ENCODE measurements at regions not wholly inside any gene's neighbourhood (a gene's known extent, or its start where the extent isn't known, plus 50 kb on each side); places are given as distances from the start of the nearest gene placed in this dataset.

DNA sequence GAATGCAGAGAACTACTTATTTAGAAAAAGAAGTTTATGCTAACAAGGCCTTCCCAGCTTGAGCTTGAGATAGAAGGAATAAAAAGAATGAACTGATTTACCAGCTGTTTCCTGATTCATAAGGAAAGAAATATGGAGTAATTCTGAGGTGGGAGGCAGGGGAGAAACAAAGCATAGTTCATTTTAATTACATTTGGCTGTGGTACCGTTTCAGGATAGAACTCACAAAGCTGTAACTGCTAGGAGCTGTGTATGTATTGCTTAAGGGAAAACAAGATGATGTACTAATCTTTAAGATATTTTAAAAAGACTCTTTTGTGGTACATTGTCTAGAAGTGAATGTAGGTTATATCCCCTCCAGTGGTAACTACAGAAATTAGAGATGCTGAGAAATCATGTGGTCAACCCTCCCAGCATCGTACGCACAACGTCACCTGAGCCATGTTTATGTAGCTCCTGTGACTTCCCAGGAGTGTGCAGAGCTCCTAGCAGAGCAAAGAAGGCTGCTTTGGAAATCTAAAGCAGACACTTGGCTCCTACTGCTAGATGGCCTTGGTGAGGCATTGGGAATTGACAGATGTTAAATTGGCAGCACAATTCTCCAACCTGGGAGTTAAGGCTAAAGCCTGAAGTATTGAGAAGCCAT is 208.3 kb upstream of the VLDLR start:
- peaks cover 20% of the 10 kb centered on the region for H3K4me1 Mint-ChIP-seq
- H2AFZ ChIP-seq, result no peak overlapping the region
- peak overlapping the region; percentile 76; the same call in 1 of the 2 replicates for H3K27ac Mint-ChIP-seq
- ATAC-seq, result no peak
- no peak overlapping the region for H3K4me3 Mint-ChIP-seq
- DNase-seq (ENCODE audit: low spot score), result no peak
- no peaks in the 10 kb centered on the region for H4K20me1 ChIP-seq (replicated peaks; ENCODE audit: insufficient read depth)
- H3K27me3 ChIP-seq (ENCODE audit: insufficient read depth), result no peaks in the 10 kb centered on the region
- H3F3A ChIP-seq (replicated peaks; ENCODE audit: low read depth), result no peaks in the 10 kb centered on the region
- H3K36me3 ChIP-seq (ENCODE audit: insufficient read depth), result no peaks in the 10 kb centered on the region
- H3K36me3 Mint-ChIP-seq (ENCODE audit: low read depth), result no peaks in the 10 kb centered on the region
- 0 out of 2 replicates have a peak, but pooled peaks cover 8% of the 10 kb centered on the region for H3K9me2 ChIP-seq (ENCODE audit: insufficient read depth)
- TF ChIP-seq, protein P1, sequence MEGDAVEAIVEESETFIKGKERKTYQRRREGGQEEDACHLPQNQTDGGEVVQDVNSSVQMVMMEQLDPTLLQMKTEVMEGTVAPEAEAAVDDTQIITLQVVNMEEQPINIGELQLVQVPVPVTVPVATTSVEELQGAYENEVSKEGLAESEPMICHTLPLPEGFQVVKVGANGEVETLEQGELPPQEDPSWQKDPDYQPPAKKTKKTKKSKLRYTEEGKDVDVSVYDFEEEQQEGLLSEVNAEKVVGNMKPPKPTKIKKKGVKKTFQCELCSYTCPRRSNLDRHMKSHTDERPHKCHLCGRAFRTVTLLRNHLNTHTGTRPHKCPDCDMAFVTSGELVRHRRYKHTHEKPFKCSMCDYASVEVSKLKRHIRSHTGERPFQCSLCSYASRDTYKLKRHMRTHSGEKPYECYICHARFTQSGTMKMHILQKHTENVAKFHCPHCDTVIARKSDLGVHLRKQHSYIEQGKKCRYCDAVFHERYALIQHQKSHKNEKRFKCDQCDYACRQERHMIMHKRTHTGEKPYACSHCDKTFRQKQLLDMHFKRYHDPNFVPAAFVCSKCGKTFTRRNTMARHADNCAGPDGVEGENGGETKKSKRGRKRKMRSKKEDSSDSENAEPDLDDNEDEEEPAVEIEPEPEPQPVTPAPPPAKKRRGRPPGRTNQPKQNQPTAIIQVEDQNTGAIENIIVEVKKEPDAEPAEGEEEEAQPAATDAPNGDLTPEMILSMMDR (conservative IDR thresholded peaks at IDR 0.05; ENCODE audit: low read depth in 2 of 2), result no peak
- TF ChIP-seq POLR2AphosphoS5 (IDR thresholded peaks at IDR 0.05; ENCODE audit: low read depth), result no peak
- no peak for TF ChIP-seq EZH2phosphoT487 (IDR thresholded peaks at IDR 0.05; ENCODE audit: unreplicated experiment)
- TF ChIP-seq NANOG (IDR thresholded peaks at IDR 0.05; ENCODE audit: borderline replicate concordance), result no peak
- no peak for TF ChIP-seq ZNF114 (CRISPR knock-in tag; IDR thresholded peaks at IDR 0.05)
- TF ChIP-seq JUNB (IDR thresholded peaks at IDR 0.05; ENCODE audit: unreplicated experiment), result no peak
- TF ChIP-seq STAT1 (IDR thresholded peaks at IDR 0.05; ENCODE audit: unreplicated experiment), result no peak
- TF ChIP-seq, protein P2, sequence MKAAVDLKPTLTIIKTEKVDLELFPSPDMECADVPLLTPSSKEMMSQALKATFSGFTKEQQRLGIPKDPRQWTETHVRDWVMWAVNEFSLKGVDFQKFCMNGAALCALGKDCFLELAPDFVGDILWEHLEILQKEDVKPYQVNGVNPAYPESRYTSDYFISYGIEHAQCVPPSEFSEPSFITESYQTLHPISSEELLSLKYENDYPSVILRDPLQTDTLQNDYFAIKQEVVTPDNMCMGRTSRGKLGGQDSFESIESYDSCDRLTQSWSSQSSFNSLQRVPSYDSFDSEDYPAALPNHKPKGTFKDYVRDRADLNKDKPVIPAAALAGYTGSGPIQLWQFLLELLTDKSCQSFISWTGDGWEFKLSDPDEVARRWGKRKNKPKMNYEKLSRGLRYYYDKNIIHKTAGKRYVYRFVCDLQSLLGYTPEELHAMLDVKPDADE (IDR thresholded peaks at IDR 0.05), result no peak
- TF ChIP-seq, protein P3, sequence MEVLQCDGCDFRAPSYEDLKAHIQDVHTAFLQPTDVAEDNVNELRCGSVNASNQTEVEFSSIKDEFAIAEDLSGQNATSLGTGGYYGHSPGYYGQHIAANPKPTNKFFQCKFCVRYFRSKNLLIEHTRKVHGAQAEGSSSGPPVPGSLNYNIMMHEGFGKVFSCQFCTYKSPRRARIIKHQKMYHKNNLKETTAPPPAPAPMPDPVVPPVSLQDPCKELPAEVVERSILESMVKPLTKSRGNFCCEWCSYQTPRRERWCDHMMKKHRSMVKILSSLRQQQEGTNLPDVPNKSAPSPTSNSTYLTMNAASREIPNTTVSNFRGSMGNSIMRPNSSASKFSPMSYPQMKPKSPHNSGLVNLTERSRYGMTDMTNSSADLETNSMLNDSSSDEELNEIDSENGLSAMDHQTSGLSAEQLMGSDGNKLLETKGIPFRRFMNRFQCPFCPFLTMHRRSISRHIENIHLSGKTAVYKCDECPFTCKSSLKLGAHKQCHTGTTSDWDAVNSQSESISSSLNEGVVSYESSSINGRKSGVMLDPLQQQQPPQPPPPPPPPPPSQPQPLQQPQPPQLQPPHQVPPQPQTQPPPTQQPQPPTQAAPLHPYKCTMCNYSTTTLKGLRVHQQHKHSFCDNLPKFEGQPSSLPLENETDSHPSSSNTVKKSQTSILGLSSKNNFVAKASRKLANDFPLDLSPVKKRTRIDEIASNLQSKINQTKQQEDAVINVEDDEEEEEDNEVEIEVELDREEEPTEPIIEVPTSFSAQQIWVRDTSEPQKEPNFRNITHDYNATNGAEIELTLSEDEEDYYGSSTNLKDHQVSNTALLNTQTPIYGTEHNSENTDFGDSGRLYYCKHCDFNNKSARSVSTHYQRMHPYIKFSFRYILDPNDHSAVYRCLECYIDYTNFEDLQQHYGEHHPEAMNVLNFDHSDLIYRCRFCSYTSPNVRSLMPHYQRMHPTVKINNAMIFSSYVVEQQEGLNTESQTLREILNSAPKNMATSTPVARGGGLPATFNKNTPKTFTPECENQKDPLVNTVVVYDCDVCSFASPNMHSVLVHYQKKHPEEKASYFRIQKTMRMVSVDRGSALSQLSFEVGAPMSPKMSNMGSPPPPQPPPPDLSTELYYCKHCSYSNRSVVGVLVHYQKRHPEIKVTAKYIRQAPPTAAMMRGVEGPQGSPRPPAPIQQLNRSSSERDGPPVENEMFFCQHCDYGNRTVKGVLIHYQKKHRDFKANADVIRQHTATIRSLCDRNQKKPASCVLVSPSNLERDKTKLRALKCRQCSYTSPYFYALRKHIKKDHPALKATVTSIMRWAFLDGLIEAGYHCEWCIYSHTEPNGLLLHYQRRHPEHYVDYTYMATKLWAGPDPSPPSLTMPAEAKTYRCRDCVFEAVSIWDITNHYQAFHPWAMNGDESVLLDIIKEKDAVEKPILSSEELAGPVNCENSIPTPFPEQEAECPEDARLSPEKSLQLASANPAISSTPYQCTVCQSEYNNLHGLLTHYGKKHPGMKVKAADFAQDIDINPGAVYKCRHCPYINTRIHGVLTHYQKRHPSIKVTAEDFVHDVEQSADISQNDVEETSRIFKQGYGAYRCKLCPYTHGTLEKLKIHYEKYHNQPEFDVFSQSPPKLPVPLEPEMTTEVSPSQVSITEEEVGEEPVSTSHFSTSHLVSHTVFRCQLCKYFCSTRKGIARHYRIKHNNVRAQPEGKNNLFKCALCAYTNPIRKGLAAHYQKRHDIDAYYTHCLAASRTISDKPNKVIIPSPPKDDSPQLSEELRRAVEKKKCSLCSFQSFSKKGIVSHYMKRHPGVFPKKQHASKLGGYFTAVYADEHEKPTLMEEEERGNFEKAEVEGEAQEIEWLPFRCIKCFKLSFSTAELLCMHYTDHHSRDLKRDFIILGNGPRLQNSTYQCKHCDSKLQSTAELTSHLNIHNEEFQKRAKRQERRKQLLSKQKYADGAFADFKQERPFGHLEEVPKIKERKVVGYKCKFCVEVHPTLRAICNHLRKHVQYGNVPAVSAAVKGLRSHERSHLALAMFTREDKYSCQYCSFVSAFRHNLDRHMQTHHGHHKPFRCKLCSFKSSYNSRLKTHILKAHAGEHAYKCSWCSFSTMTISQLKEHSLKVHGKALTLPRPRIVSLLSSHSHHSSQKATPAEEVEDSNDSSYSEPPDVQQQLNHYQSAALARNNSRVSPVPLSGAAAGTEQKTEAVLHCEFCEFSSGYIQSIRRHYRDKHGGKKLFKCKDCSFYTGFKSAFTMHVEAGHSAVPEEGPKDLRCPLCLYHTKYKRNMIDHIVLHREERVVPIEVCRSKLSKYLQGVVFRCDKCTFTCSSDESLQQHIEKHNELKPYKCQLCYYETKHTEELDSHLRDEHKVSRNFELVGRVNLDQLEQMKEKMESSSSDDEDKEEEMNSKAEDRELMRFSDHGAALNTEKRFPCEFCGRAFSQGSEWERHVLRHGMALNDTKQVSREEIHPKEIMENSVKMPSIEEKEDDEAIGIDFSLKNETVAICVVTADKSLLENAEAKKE (CRISPR knock-in tag; IDR thresholded peaks at IDR 0.05), result no peak
- H3K27ac ChIP-seq (ENCODE audit: low read depth), result no peak overlapping the region
- H3K27me3 Mint-ChIP-seq (ENCODE audit: insufficient read depth, low read depth, poor library complexity), result no peaks in the 10 kb centered on the region
- H3K4me2 ChIP-seq, result no peak overlapping the region
- H3K79me2 ChIP-seq (replicated peaks; ENCODE audit: insufficient read depth), result no peaks in the 10 kb centered on the region
- no peaks in the 10 kb centered on the region; the same call in 2 of the 3 replicates for H3K9me3 Mint-ChIP-seq
- no peak overlapping the region for H3K4me3 ChIP-seq
- peaks cover 19% of the 10 kb centered on the region for H3K4me1 ChIP-seq (ENCODE audit: insufficient read depth)
